ENCODE measurements at regions not wholly inside any gene's neighbourhood (a gene's known extent, or its start where the extent isn't known, plus 50 kb on each side); places are given as distances from the start of the nearest gene placed in this dataset.
"Not testable (repeated sequence)": the region's sequence is repeated elsewhere in the genome, so short reads cannot be mapped to it uniquely, and the experiment has no call there.

GRCh38 chrX:489820-490219 is 103.1 kb upstream of the PPP2R3B start:
- no peak for TF ChIP-seq CTCF (IDR thresholded peaks at IDR 0.05; ENCODE audit: insufficient read depth, low read length, missing control alignments)
- no peak for DNase-seq (ENCODE audit: low read depth, low spot score)
- POLR2A ChIA-PET, result no interaction called here
- no peak overlapping the region for H3K4me3 ChIP-seq (ENCODE audit: low read depth, low read length)
- CTCF ChIA-PET, result no interaction called here

GRCh38 chrX:497186-498014 is 110.7 kb upstream of the PPP2R3B start:
- TF ChIP-seq CTCF (IDR thresholded peaks at IDR 0.05; ENCODE audit: insufficient read depth, low read length, missing control alignments), result no peak
- POLR2A ChIA-PET, result no interaction called here
- H3K4me3 ChIP-seq (ENCODE audit: low read depth, low read length), result no peak overlapping the region
- CTCF ChIA-PET, result no interaction called here
- DNase-seq (ENCODE audit: low read depth, low spot score), result no peak

- CTCF ChIA-PET, result not testable (repeated sequence)
Measured at GRCh38 chrX:498901-499300, 112.2 kb upstream of the PPP2R3B start.

GRCh38 chrX:499870-500364 is 113.2 kb upstream of the PPP2R3B start:
- no peak overlapping the region for H3K4me3 ChIP-seq (ENCODE audit: low read depth, low read length)
- CTCF ChIA-PET, result no interaction called here
- no peak for DNase-seq (ENCODE audit: low read depth, low spot score)
- POLR2A ChIA-PET, result no interaction called here
- TF ChIP-seq CTCF (IDR thresholded peaks at IDR 0.05; ENCODE audit: insufficient read depth, low read length, missing control alignments), result no peak

More at GRCh38 chrX:498901-499300, 112.2 kb upstream of the PPP2R3B start:
- DNase-seq (ENCODE audit: low read depth, low spot score); POLR2A ChIA-PET; H3K4me3 ChIP-seq (ENCODE audit: low read depth, low read length): not testable (repeated sequence)

DNA sequence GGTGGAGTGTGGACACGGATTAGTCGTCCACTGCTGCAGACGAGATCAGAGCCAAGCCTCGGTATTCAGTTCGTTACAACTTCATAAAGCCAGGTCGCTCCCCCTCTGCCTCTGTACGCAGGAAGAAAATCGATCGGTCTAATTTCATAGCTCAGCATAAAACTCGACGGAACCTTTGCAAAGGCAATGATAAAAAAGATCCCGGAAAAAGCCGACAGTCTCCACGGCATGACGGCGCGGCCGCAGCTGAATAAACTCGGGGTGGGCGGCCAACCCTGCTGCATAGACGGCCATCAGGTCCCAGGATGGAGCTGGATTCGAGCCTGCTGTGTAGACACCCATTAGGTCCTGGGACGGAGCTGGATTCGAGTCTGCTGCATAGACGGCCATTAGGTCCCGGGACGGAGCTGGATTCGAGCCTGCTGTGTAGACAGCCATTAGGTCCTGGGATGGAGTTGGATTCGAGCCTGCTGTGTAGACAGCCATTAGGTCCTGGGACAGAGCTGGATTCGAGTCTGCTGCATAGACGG is 113.8 kb upstream of the PPP2R3B start:
- no peak for TF ChIP-seq CTCF (IDR thresholded peaks at IDR 0.05; ENCODE audit: insufficient read depth, low read length, missing control alignments)
- H3K4me3 ChIP-seq (ENCODE audit: low read depth, low read length), result no peak overlapping the region
- ChIA-PET CTCF (no interaction called here), POLR2A (no interaction called here)
- no peak for DNase-seq (ENCODE audit: low read depth, low spot score)

- POLR2A ChIA-PET, result no interaction called here
- DNase-seq (ENCODE audit: low read depth, low spot score), result no peak
- TF ChIP-seq CTCF (IDR thresholded peaks at IDR 0.05; ENCODE audit: insufficient read depth, low read length, missing control alignments), result no peak
- no peak overlapping the region for H3K4me3 ChIP-seq (ENCODE audit: low read depth, low read length)
- CTCF ChIA-PET, result no interaction called here
Measured at GRCh38 chrX:506341-506740, 119.6 kb upstream of the PPP2R3B start.

DNA sequence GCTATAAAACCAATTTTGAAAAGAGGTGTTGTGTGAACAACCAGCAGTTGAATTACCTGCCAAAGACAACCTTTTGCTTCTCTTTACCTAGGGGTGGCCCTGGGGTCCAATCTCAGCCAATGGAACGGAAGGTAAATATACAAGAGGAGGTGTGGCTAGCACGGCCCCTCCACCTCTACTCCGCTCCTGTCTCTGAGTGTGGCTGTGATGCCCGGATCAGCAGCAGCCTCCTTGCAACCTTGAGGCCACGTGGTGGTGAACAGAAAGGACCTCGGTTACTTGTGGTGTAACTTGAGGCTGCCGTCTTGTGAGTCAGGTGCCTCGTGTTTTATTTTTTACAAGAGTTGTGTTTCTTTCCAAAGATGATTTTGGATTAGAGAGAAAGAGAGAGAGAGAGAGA is 121.5 kb upstream of the PPP2R3B start:
- TF ChIP-seq CTCF (IDR thresholded peaks at IDR 0.05; ENCODE audit: insufficient read depth, low read length, missing control alignments), result no peak
- no peak for DNase-seq (ENCODE audit: low read depth, low spot score)
- no peak overlapping the region for H3K4me3 ChIP-seq (ENCODE audit: low read depth, low read length)
- POLR2A ChIA-PET, result no interaction called here
- CTCF ChIA-PET, result no interaction called here

DNA sequence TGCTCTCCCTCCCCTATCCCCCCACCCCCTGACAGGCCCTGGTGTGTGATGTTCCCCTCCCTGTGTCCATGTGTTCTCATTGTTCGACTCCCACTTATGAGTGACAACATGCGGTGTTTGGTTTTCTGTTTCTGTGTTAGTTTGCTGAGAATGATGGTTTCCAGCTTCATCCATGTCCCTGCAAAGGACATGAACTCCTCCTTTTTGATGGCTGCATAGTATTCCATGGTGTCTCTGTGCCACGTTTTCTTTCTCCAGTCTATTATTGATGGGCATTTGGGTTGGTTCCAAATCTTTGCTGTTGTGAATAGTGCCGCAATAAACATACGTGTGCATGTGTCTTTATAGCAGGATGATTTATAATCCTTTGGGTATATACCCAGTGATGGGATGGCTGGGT is 121.8 kb upstream of the SHOX start:
- DNase-seq (ENCODE audit: low read depth, low spot score); CTCF ChIA-PET; POLR2A ChIA-PET; H3K4me3 ChIP-seq (ENCODE audit: low read depth, low read length): not testable (repeated sequence)

DNA sequence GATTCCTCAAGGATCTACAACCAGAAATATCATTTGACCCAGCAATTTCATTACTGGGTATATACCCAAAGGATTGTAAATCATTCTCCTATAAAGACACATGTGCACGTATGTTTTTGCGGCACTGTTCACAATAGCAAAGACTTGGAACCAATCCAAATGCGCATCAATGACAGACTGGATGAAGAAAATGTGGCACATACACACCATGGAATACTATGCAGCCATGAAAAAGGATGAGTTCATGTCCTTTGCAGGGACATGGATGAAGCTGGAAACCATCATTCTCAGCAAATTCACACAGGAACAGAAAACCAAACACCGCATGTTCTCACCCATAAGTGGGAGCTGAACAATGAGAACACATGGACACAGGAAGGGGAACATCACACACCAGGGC is 119.5 kb upstream of the SHOX start:
- H3K4me3 ChIP-seq (ENCODE audit: low read depth, low read length); CTCF ChIA-PET; POLR2A ChIA-PET; DNase-seq (ENCODE audit: low read depth, low spot score): not testable (repeated sequence)

Measured in AG04449 (cell line).